Colon (tissue), 2 donors: ENCODE measurements at regions not wholly inside any gene's neighbourhood (a gene's known extent, or its start where the extent isn't known, plus 50 kb on each side); places are given as distances from the start of the nearest gene placed in this dataset.
"Not testable (repeated sequence)": the region's sequence is repeated elsewhere in the genome, so short reads cannot be mapped to it uniquely, and the experiment has no call there.

ENCODE experiments used
- FAIRE-seq: peaks from 2 replicates; lab custom pipeline; 2012; peaks lifted over from hg19 to GRCh38; lab: Jason Lieb, UNC
- donor health status: control.
- donor health status: control.

GRCh38 chr3:79960594-79960993 lies 192.8 kb upstream of the ROBO1 start:
- no peak for FAIRE-seq

GRCh38 chr3:79957066-79957465 lies 189.3 kb upstream of the ROBO1 start:
- FAIRE-seq = no peak

- FAIRE-seq = no peak
Measured at GRCh38 chr3:79954756-79955155, 187.0 kb upstream of the ROBO1 start.

GRCh38 chr3:79953591-79954101 lies 185.8 kb upstream of the ROBO1 start:
- FAIRE-seq = no peak

GRCh38 chr3:79951426-79951825 lies 183.6 kb upstream of the ROBO1 start:
- not testable (repeated sequence) for FAIRE-seq

- FAIRE-seq = no peak
Measured at GRCh38 chr3:79947957-79948356, 180.2 kb upstream of the ROBO1 start.

GRCh38 chr3:79947469-79947868 lies 179.7 kb upstream of the ROBO1 start:
- FAIRE-seq = no peak

GRCh38 chr3:79937567-79937966 lies 169.8 kb upstream of the ROBO1 start:
- no peak for FAIRE-seq

GRCh38 chr3:79930196-79930595 lies 162.4 kb upstream of the ROBO1 start:
- no peak for FAIRE-seq

GRCh38 chr3:79928687-79929408 lies 161.1 kb upstream of the ROBO1 start:
- FAIRE-seq = no peak

GRCh38 chr3:79926522-79926921 lies 158.7 kb upstream of the ROBO1 start:
- FAIRE-seq = no peak

- no peak for FAIRE-seq
Measured at GRCh38 chr3:79922633-79923032, 154.8 kb upstream of the ROBO1 start.

- FAIRE-seq = no peak
Measured at GRCh38 chr3:79917561-79917960, 149.8 kb upstream of the ROBO1 start.

- FAIRE-seq = no peak
Measured at GRCh38 chr3:79910337-79910736, 142.5 kb upstream of the ROBO1 start.

GRCh38 chr3:79906106-79906505 lies 138.3 kb upstream of the ROBO1 start:
- FAIRE-seq = no peak

- FAIRE-seq = no peak
Measured at GRCh38 chr3:79902151-79902550, 134.4 kb upstream of the ROBO1 start.

GRCh38 chr3:79898907-79899306 lies 131.1 kb upstream of the ROBO1 start:
- no peak for FAIRE-seq

GRCh38 chr3:79896086-79896485 lies 128.3 kb upstream of the ROBO1 start:
- FAIRE-seq = no peak

- FAIRE-seq = no peak
Measured at GRCh38 chr3:79887213-79887612, 119.4 kb upstream of the ROBO1 start.

- FAIRE-seq = no peak
Measured at GRCh38 chr3:79886204-79886603, 118.4 kb upstream of the ROBO1 start.

- FAIRE-seq = no peak
Measured at GRCh38 chr3:79885407-79885806, 117.6 kb upstream of the ROBO1 start.

- FAIRE-seq = no peak
Measured at GRCh38 chr3:79884354-79884753, 116.6 kb upstream of the ROBO1 start.

- no peak for FAIRE-seq
Measured at GRCh38 chr3:79881431-79881830, 113.6 kb upstream of the ROBO1 start.

GRCh38 chr3:79878708-79879107 lies 110.9 kb upstream of the ROBO1 start:
- no peak for FAIRE-seq
